ENCODE measurements at regions not wholly inside any gene's neighbourhood (a gene's known extent, or its start where the extent isn't known, plus 50 kb on each side); places are given as distances from the start of the nearest gene placed in this dataset.

GRCh38 chr1:199701726-199702125 lies 325.8 kb upstream of the NR5A2 start:
- ATAC-seq (no peak), DNase-seq (no peak)
- Mint-ChIP-seq H3K9me3 (no peaks in the 10 kb centered on the region), H3K27me3 (peaks cover 3 to 14% (median 5%) of the 10 kb centered on the region in 5 donors), H3K27ac (no peak overlapping the region), H3K4me3 (no peak overlapping the region), H3K4me1 (peaks cover 0 to 2% (median 0%) of the 10 kb centered on the region in 4 donors), H3K36me3 (no peaks in the 10 kb centered on the region)
- POLR2A ChIA-PET: no interaction called here

- Mint-ChIP-seq H3K4me3 (no peak overlapping the region), H3K27me3 (peaks cover 3 to 14% (median 5%) of the 10 kb centered on the region in 5 donors), H3K9me3 (no peaks in the 10 kb centered on the region), H3K36me3 (no peaks in the 10 kb centered on the region), H3K4me1 (peaks cover 0 to 2% (median 0%) of the 10 kb centered on the region in 4 donors), H3K27ac (no peak overlapping the region)
- ATAC-seq (no peak), DNase-seq (no peak)
- POLR2A ChIA-PET: no interaction called here
These were observed 323.3 kb upstream of the NR5A2 start for GRCh38 chr1:199704231-199704630.

- Mint-ChIP-seq H3K36me3 (peaks cover 2 to 7% (median 3%) of the 10 kb centered on the region in 3 donors), H3K4me3 (no peak overlapping the region), H3K9me3 (peaks cover 5 to 13% (median 9%) of the 10 kb centered on the region in 9 donors), H3K4me1 (no peaks in the 10 kb centered on the region), H3K27ac (no peak overlapping the region), H3K27me3 (peaks cover 3 to 27% (median 10%) of the 10 kb centered on the region in 5 donors)
- DNase-seq (no peak), ATAC-seq (no peak)
- POLR2A ChIA-PET: no interaction called here
These were observed 321.7 kb upstream of the NR5A2 start for GRCh38 chr1:199705825-199706224.

- Mint-ChIP-seq H3K36me3 (peaks cover 5 to 19% (median 8%) of the 10 kb centered on the region in 3 donors), H3K4me3 (no peak overlapping the region), H3K27me3 (peaks cover 8 to 39% (median 18%) of the 10 kb centered on the region in 5 donors), H3K27ac (no peak overlapping the region), H3K4me1 (no peaks in the 10 kb centered on the region), H3K9me3 (peaks cover 10 to 25% (median 20%) of the 10 kb centered on the region in 9 donors)
- POLR2A ChIA-PET: no interaction called here
- DNase-seq: no peak
- ATAC-seq: no peak
These were observed 320.5 kb upstream of the NR5A2 start for GRCh38 chr1:199706826-199707606.

GRCh38 chr1:199710974-199711373 lies 316.5 kb upstream of the NR5A2 start:
- no peak for ATAC-seq
- DNase-seq: no peak
- POLR2A ChIA-PET: no interaction called here
- Mint-ChIP-seq H3K27me3 (peaks cover 8 to 32% (median 17%) of the 10 kb centered on the region in 5 donors), H3K4me3 (no peak overlapping the region), H3K36me3 (peaks cover 5 to 20% (median 8%) of the 10 kb centered on the region in 3 donors), H3K27ac (no peak overlapping the region), H3K4me1 (no peaks in the 10 kb centered on the region), H3K9me3 (peaks cover 10 to 32% (median 24%) of the 10 kb centered on the region in 9 donors)

GRCh38 chr1:199716729-199717128 lies 310.8 kb upstream of the NR5A2 start:
- H3K36me3 Mint-ChIP-seq: peaks cover 0 to 4% (median 3%) of the 10 kb centered on the region in 3 donors
- no peak overlapping the region for H3K27ac Mint-ChIP-seq
- ATAC-seq (no peak), DNase-seq (no peak)
- H3K4me1 Mint-ChIP-seq: no peaks in the 10 kb centered on the region
- H3K9me3 Mint-ChIP-seq: peaks cover 0 to 14% (median 6%) of the 10 kb centered on the region in 9 donors
- no peak overlapping the region for H3K4me3 Mint-ChIP-seq
- POLR2A ChIA-PET: no interaction called here
- H3K27me3 Mint-ChIP-seq: peaks cover 2 to 14% (median 8%) of the 10 kb centered on the region in 5 donors

- no peak for DNase-seq
- peaks cover 0 to 11% (median 3%) of the 10 kb centered on the region in 5 donors for H3K27me3 Mint-ChIP-seq
- no peak overlapping the region for H3K4me3 Mint-ChIP-seq
- H3K9me3 Mint-ChIP-seq: peaks cover 0 to 3% (median 0%) of the 10 kb centered on the region in 9 donors
- no peak for ATAC-seq
- no peaks in the 10 kb centered on the region for H3K4me1 Mint-ChIP-seq
- POLR2A ChIA-PET: no interaction called here
- H3K36me3 Mint-ChIP-seq: no peaks in the 10 kb centered on the region
- no peak overlapping the region for H3K27ac Mint-ChIP-seq
These were observed 308.2 kb upstream of the NR5A2 start for GRCh38 chr1:199719156-199719842.

- DNase-seq: no peak
- H3K4me3 Mint-ChIP-seq: no peak overlapping the region
- no peak overlapping the region for H3K27ac Mint-ChIP-seq
- POLR2A ChIA-PET: no interaction called here
- no peaks in the 10 kb centered on the region for H3K9me3 Mint-ChIP-seq
- H3K4me1 Mint-ChIP-seq: no peaks in the 10 kb centered on the region
- ATAC-seq: no peak
- H3K27me3 Mint-ChIP-seq: peaks cover 0 to 12% (median 0%) of the 10 kb centered on the region in 5 donors
- H3K36me3 Mint-ChIP-seq: no peaks in the 10 kb centered on the region
These were observed 307.0 kb upstream of the NR5A2 start for GRCh38 chr1:199720496-199720895.

- H3K36me3 Mint-ChIP-seq: no peaks in the 10 kb centered on the region
- peaks cover 0 to 12% (median 1%) of the 10 kb centered on the region in 5 donors for H3K27me3 Mint-ChIP-seq
- POLR2A ChIA-PET: no interaction called here
- DNase-seq (no peak), ATAC-seq (no peak)
- H3K9me3 Mint-ChIP-seq: no peaks in the 10 kb centered on the region
- no peaks in the 10 kb centered on the region for H3K4me1 Mint-ChIP-seq
- H3K27ac Mint-ChIP-seq: no peak overlapping the region
- H3K4me3 Mint-ChIP-seq: no peak overlapping the region
These were observed 306.5 kb upstream of the NR5A2 start for GRCh38 chr1:199721001-199721400.

- DNase-seq (no peak), ATAC-seq (no peak)
- peaks cover 3 to 21% (median 12%) of the 10 kb centered on the region in 5 donors for H3K27me3 Mint-ChIP-seq
- H3K9me3 Mint-ChIP-seq: no peaks in the 10 kb centered on the region
- no peaks in the 10 kb centered on the region for H3K4me1 Mint-ChIP-seq
- no peak overlapping the region for H3K27ac Mint-ChIP-seq
- POLR2A ChIA-PET: no interaction called here
- H3K4me3 Mint-ChIP-seq: no peak overlapping the region
- H3K36me3 Mint-ChIP-seq: no peaks in the 10 kb centered on the region
These were observed 304.1 kb upstream of the NR5A2 start for GRCh38 chr1:199723250-199723956.

- ATAC-seq (no peak), DNase-seq (no peak)
- no peaks in the 10 kb centered on the region for H3K4me1 Mint-ChIP-seq
- no peaks in the 10 kb centered on the region for H3K36me3 Mint-ChIP-seq
- POLR2A ChIA-PET: no interaction called here
- H3K4me3 Mint-ChIP-seq: no peak overlapping the region
- peaks cover 3 to 21% (median 10%) of the 10 kb centered on the region in 5 donors for H3K27me3 Mint-ChIP-seq
- no peak overlapping the region for H3K27ac Mint-ChIP-seq
- H3K9me3 Mint-ChIP-seq: no peaks in the 10 kb centered on the region
These were observed 303.5 kb upstream of the NR5A2 start for GRCh38 chr1:199724049-199724448.

GRCh38 chr1:199725002-199725565 lies 302.4 kb upstream of the NR5A2 start:
- ATAC-seq: no peak

GRCh38 chr1:199727682-199728081 lies 299.8 kb upstream of the NR5A2 start:
- DNase-seq (no peak), ATAC-seq (no peak)
- Mint-ChIP-seq H3K9me3 (peaks cover 0 to 4% (median 0%) of the 10 kb centered on the region in 9 donors), H3K27me3 (peaks cover 4 to 21% (median 13%) of the 10 kb centered on the region in 5 donors), H3K27ac (no peak overlapping the region), H3K4me1 (no peaks in the 10 kb centered on the region), H3K4me3 (no peak overlapping the region), H3K36me3 (no peaks in the 10 kb centered on the region)
- POLR2A ChIA-PET: no interaction called here

More at GRCh38 chr1:199725002-199725565, 302.4 kb upstream of the NR5A2 start:
- Mint-ChIP-seq H3K9me3 (no peaks in the 10 kb centered on the region), H3K27me3 (peaks cover 3 to 21% (median 12%) of the 10 kb centered on the region in 5 donors), H3K36me3 (no peaks in the 10 kb centered on the region), H3K4me3 (no peak overlapping the region), H3K27ac (no peak overlapping the region), H3K4me1 (no peaks in the 10 kb centered on the region)
- no peak for DNase-seq
- POLR2A ChIA-PET: no interaction called here
